HepG2 (cell line): ENCODE measurements at regions not wholly inside any gene's neighbourhood (a gene's known extent, or its start where the extent isn't known, plus 50 kb on each side); places are given as distances from the start of the nearest gene placed in this dataset.

Experiments
- ATAC-seq: fragments of 200-7000 bp; cut with Tn5 transposase; 3 replicates; pipeline ENCODE4 v1.9.1; 2020; ENCODE audit warnings: mild to moderate bottlenecking, moderate library complexity
- BruUV-seq: library from RNA; stranded (reverse); fragments of 400-500 nt; replicated peaks from 2 replicates; lab custom pipeline; 2021; lab: Mats Ljungman, UMichigan
- CTCF ChIA-PET: fragments of 300-600 bp; formaldehyde crosslinking; extraction: SDS; loops from one replicate; lab custom pipeline; 2021; ENCODE audit warnings: low total read pairs, inconsistent platforms, low intra/inter-chr PET ratio; lab: Yijun Ruan, JAX
- POLR2A ChIA-PET: fragments of 350-600 bp; sonication (Branson Sonifier 250); formaldehyde crosslinking; loops from one replicate; lab custom pipeline; 2020; ENCODE audit warnings: antibody characterized with exemption, inconsistent platforms; lab: Yijun Ruan, JAX
- DNase-seq: peaks from one replicate; pipeline ENCODE4 v3.0.0-alpha.2; 2015; ENCODE audit warnings: low spot score
- FAIRE-seq: peaks from 3 replicates; lab custom pipeline; 2011; peaks lifted over from hg19 to GRCh38; lab: Jason Lieb, UNC
- H2AFZ ChIP-seq: one replicate; pipeline ENCODE4 v1.6.1; 2011; ENCODE audit warnings: low read length, inconsistent platforms
- H3K27ac ChIP-seq: fragments of 300-600 bp; 3 replicates; pipeline ENCODE4 v1.8.0; 2011; ENCODE audit warnings: mixed run types, mild to moderate bottlenecking, mixed read lengths, low read length, inconsistent platforms; ENCODE audit not compliant: insufficient read depth; ENCODE audit errors: extremely low read length
- H3K27me3 ChIP-seq, 2 experiments: fragments of 200-600 bp in 1 of 2; 2 replicates in 1 of 2; 3 replicates in 1 of 2; pipeline versions ENCODE4 v1.6.0 to v1.8.0; 2011; ENCODE audit warnings: low read length in 2 of 2, mild to moderate bottlenecking in 2 of 2, moderate library complexity in 2 of 2, inconsistent platforms in 1 of 2; ENCODE audit not compliant: insufficient read depth in 2 of 2, control insufficient read depth in 1 of 2
- H3K36me3 ChIP-seq, 2 experiments: fragments of 200-600 bp in 1 of 2; replicated peaks in 1 of 2; 2 replicates in 1 of 2; 3 replicates in 1 of 2; pipeline versions ENCODE4 v1.5.1 to v1.8.0; 2011; ENCODE audit warnings: low read length in 2 of 2, inconsistent platforms in 1 of 2; ENCODE audit not compliant: insufficient read depth in 2 of 2, control insufficient read depth in 1 of 2
- H3K4me1 ChIP-seq: 2 replicates; pipeline ENCODE4 v1.5.1; 2012; ENCODE audit warnings: low read length, inconsistent platforms; ENCODE audit not compliant: insufficient read depth
- H3K4me2 ChIP-seq: 2 replicates; pipeline ENCODE4 v1.6.0; 2011; ENCODE audit warnings: low read depth, low read length, inconsistent platforms
- H3K4me3 ChIP-seq, 3 experiments: fragments of 200-600 bp in 1 of 3; sonication (generic), shearing (Covaris generic) in 1 of 3; replicated peaks in 1 of 3; 2 replicates each; pipeline ENCODE4 v1.5.1; 2011 to 2016; ENCODE audit warnings: low read length in 3 of 3, inconsistent platforms in 2 of 3, low read depth in 2 of 3, mild to moderate bottlenecking in 2 of 3, control low read depth in 1 of 3, mixed read lengths in 1 of 3; ENCODE audit not compliant: insufficient read depth in 1 of 3
- H3K79me2 ChIP-seq: one replicate; pipeline ENCODE4 v1.6.1; 2011; ENCODE audit warnings: low read length, inconsistent platforms; ENCODE audit not compliant: insufficient read depth
- H3K9ac ChIP-seq: 2 replicates; pipeline ENCODE4 v1.6.0; 2011; ENCODE audit warnings: mild to moderate bottlenecking, low read depth, low read length, inconsistent platforms; ENCODE audit not compliant: insufficient read depth
- H3K9me3 ChIP-seq: 2 replicates; pipeline ENCODE4 v1.5.1; 2012; ENCODE audit warnings: mild to moderate bottlenecking, low read length
- H4K20me1 ChIP-seq: 2 replicates; pipeline ENCODE4 v1.6.0; 2011; ENCODE audit warnings: inconsistent platforms, mild to moderate bottlenecking, low read length, moderate library complexity; ENCODE audit not compliant: insufficient read depth
- CERS6 ChIP-seq: sonication (generic); formaldehyde crosslinking; IDR thresholded peaks from 2 replicates; pipeline ENCODE4 v1.5.0; 2020; ENCODE audit warnings: missing genetic modification reagents
- FOSL2 ChIP-seq: sonication (generic); formaldehyde crosslinking; IDR thresholded peaks from 2 replicates; pipeline ENCODE4 v1.4.0; 2020; ENCODE audit warnings: missing genetic modification reagents
- LCORL ChIP-seq, 2 experiments: fragments of 450-650 bp in 1 of 2; sonication (generic) in 1 of 2; formaldehyde crosslinking in 1 of 2; IDR thresholded peaks; 2 replicates each; pipeline versions ENCODE4 v1.5.0 to v1.6.1; 2017 to 2020; ENCODE audit warnings: antibody characterized with exemption in 1 of 2, missing genetic modification reagents in 1 of 2
- MTERF4 ChIP-seq: sonication (generic); formaldehyde crosslinking; IDR thresholded peaks from 2 replicates; pipeline ENCODE4 v1.8.0; 2023; ENCODE audit warnings: mild to moderate bottlenecking, missing genetic modification reagents
- NR0B2 ChIP-seq: sonication (generic); formaldehyde crosslinking; IDR thresholded peaks from 2 replicates; pipeline ENCODE4 v1.4.0; 2020; ENCODE audit warnings: mild to moderate bottlenecking, missing genetic modification reagents
- RARG ChIP-seq: sonication (generic); formaldehyde crosslinking; IDR thresholded peaks from 2 replicates; pipeline ENCODE4 v1.4.0; 2020; ENCODE audit warnings: low read depth, mild to moderate bottlenecking, missing genetic modification reagents
- REL ChIP-seq: sonication (generic); formaldehyde crosslinking; conservative IDR thresholded peaks from 2 replicates; pipeline ENCODE4 v1.8.0; 2022; ENCODE audit warnings: mild to moderate bottlenecking, missing genetic modification reagents, moderate library complexity
- SAP130 ChIP-seq: IDR thresholded peaks from 2 replicates; pipeline ENCODE4 v1.6.1; 2016; ENCODE audit warnings: low read depth
- SMYD3 ChIP-seq: sonication (generic); formaldehyde crosslinking; IDR thresholded peaks from 2 replicates; pipeline ENCODE4 v1.8.1; 2023; ENCODE audit warnings: mild to moderate bottlenecking, missing genetic modification reagents
- ZNF121 ChIP-seq: sonication (generic); formaldehyde crosslinking; IDR thresholded peaks from 2 replicates; pipeline ENCODE4 v1.5.0; 2020; ENCODE audit warnings: mild to moderate bottlenecking, missing genetic modification reagents
- ZNF615 ChIP-seq: sonication (generic); formaldehyde crosslinking; IDR thresholded peaks from 2 replicates; pipeline ENCODE4 v1.5.0; 2020; ENCODE audit warnings: mild to moderate bottlenecking, missing genetic modification reagents, borderline replicate concordance
- ZNF713 ChIP-seq: sonication (generic); formaldehyde crosslinking; IDR thresholded peaks from 2 replicates; pipeline ENCODE4 v1.4.0; 2020; ENCODE audit warnings: mild to moderate bottlenecking, missing genetic modification reagents
- ZSCAN5A ChIP-seq: sonication (generic); formaldehyde crosslinking; IDR thresholded peaks from 2 replicates; pipeline ENCODE4 v1.8.0; 2022; ENCODE audit warnings: mild to moderate bottlenecking, missing genetic modification reagents, borderline replicate concordance
- WGBS: methylation state at CpG from one replicate; pipeline ENCODE4 v1.1.6; 2017; ENCODE audit warnings: low lambda C conversion rate; 5-methylcytosine and 5-hydroxymethylcytosine counted together
- in situ Hi-C: cut with HindIII; loops from 2 replicates; pipeline ENCODE4 v1.10.0; 2017; ENCODE audit warnings: low pct_unique_long_range_greater_than_20kb; ENCODE audit not compliant: extremely low pct_ligation_motif_present
- intact Hi-C: fragments of 100-400 bp; cut with micrococcal nuclease; formaldehyde crosslinking; loops from one replicate; pipeline ENCODE4 v1.10.0; 2022; ENCODE audit not compliant: unreplicated experiment

GRCh38 chr3:36248374-36248773, 131.9 kb upstream of the STAC start:
- Histone ChIP-seq H2AFZ (no peak overlapping the region), H3K9ac (no peak overlapping the region), H3K79me2 (no peaks in the 10 kb centered on the region), H3K27me3 (no peaks in the 10 kb centered on the region), H3K4me2 (no peak overlapping the region), H3K36me3 (no peaks in the 10 kb centered on the region), H3K4me1 (no peaks in the 10 kb centered on the region), H3K9me3 (peaks cover 35% of the 10 kb centered on the region), H3K4me3 (no peak overlapping the region), H3K27ac (no peak overlapping the region), H4K20me1 (no peaks in the 10 kb centered on the region)
- DNase-seq (no peak), FAIRE-seq (no peak), ATAC-seq (no peak)
- ChIA-PET POLR2A (no interaction called here), CTCF (no interaction called here)
- BruUV-seq: no TSS peak
- in situ Hi-C loops (no loop called here), intact Hi-C loops (no loop called here)
- WGBS: 44% methylated on average over 3 of the region's 3 CpGs
- TF ChIP-seq ZSCAN5A (CRISPR knock-in tag) (no peak), ZNF121 (CRISPR knock-in tag) (no peak), ZNF713 (no peak)

- in situ Hi-C loops (no loop called here), intact Hi-C loops (no loop called here)
- Histone ChIP-seq H3K4me3 (no peak overlapping the region), H3K27ac (no peak overlapping the region), H3K4me1 (no peaks in the 10 kb centered on the region), H3K36me3 (no peaks in the 10 kb centered on the region), H3K79me2 (no peaks in the 10 kb centered on the region), H3K27me3 (no peaks in the 10 kb centered on the region), H3K9me3 (peaks cover 38% of the 10 kb centered on the region), H4K20me1 (no peaks in the 10 kb centered on the region), H2AFZ (no peak overlapping the region), H3K4me2 (no peak overlapping the region), H3K9ac (no peak overlapping the region)
- no peak for DNase-seq
- BruUV-seq: no TSS peak
- WGBS: no CpG with 5 or more reads among the region's 1 CpG
- FAIRE-seq: no peak
- no peak for ATAC-seq
- CTCF ChIA-PET: no interaction called here
- POLR2A ChIA-PET: no interaction called here
- TF ChIP-seq RARG (CRISPR knock-in tag): no peak
- no peak for TF ChIP-seq REL (CRISPR knock-in tag)
- no peak for TF ChIP-seq ZNF615 (CRISPR knock-in tag)
- no peak for TF ChIP-seq MTERF4
- no peak for TF ChIP-seq NR0B2 (CRISPR knock-in tag)
- no peak for TF ChIP-seq LCORL (IDR thresholded peaks at IDR 0.05)
- no peak for TF ChIP-seq LCORL (CRISPR knock-in tag; IDR thresholded peaks at IDR 0.05)
- no peak for TF ChIP-seq CERS6 (CRISPR knock-in tag)
- no peak for TF ChIP-seq FOSL2
- TF ChIP-seq SAP130 (CRISPR knock-in tag): no peak
- TF ChIP-seq SMYD3 (CRISPR knock-in tag): no peak
Observed at GRCh38 chr3:36250191-36250590, 130.1 kb upstream of the STAC start.
